Liver (tissue), 8 donors: ENCODE measurements at regions not wholly inside any gene's neighbourhood (a gene's known extent, or its start where the extent isn't known, plus 50 kb on each side); places are given as distances from the start of the nearest gene placed in this dataset.

Source experiments
- DNase-seq: peaks from one replicate; pipeline ENCODE4 v3.0.0-alpha.2; 2017; ENCODE audit warnings: low spot score
- H3K27ac ChIP-seq, 2 donors: one replicate each; pipeline ENCODE4 v1.7.0; 2013; ENCODE audit warnings: inconsistent platforms in 2 of 2, low read length in 2 of 2, control low read depth in 1 of 2, low read depth in 1 of 2, mild to moderate bottlenecking in 1 of 2
- H3K27me3 ChIP-seq, 4 donors: one replicate each; pipeline versions ENCODE4 v1.6.1 to v1.7.0; 2013; ENCODE audit warnings: low read length in 3 of 4, inconsistent platforms in 1 of 4, mild to moderate bottlenecking in 1 of 4, moderate library complexity in 1 of 4; ENCODE audit not compliant: control insufficient read depth in 4 of 4, insufficient read depth in 4 of 4
- H3K36me3 ChIP-seq, 4 donors: one replicate each; pipeline versions ENCODE4 v1.6.1 to v1.7.0; 2013; ENCODE audit warnings: low read length in 3 of 4, mild to moderate bottlenecking in 3 of 4, low read depth in 1 of 4, moderate library complexity in 1 of 4; ENCODE audit not compliant: control insufficient read depth in 4 of 4, insufficient read depth in 3 of 4
- H3K4me1 ChIP-seq, 4 donors: one replicate each; pipeline versions ENCODE4 v1.6.1 to v1.7.0; 2013; ENCODE audit warnings: low read length in 3 of 4, mild to moderate bottlenecking in 3 of 4, moderate library complexity in 1 of 4; ENCODE audit not compliant: control insufficient read depth in 4 of 4, insufficient read depth in 4 of 4
- H3K4me3 ChIP-seq, 3 donors: one replicate each; pipeline versions ENCODE4 v1.6.1 to v1.7.0; 2013; ENCODE audit warnings: low read length in 3 of 3, control low read depth in 1 of 3, low read depth in 1 of 3, mild to moderate bottlenecking in 1 of 3
- H3K9ac ChIP-seq, 2 donors: one replicate each; pipeline ENCODE4 v1.7.0; 2013; ENCODE audit warnings: low read length in 2 of 2, mild to moderate bottlenecking in 2 of 2, moderate library complexity in 2 of 2, control low read depth in 1 of 2, low read depth in 1 of 2
- H3K9me3 ChIP-seq, 4 donors: one replicate each; pipeline versions ENCODE4 v1.6.1 to v1.7.0; 2013; ENCODE audit warnings: low read length in 3 of 4; ENCODE audit not compliant: control insufficient read depth in 4 of 4
- EGR1 ChIP-seq, 2 donors: IDR thresholded peaks; 2 replicates each; pipeline ENCODE4 v1.6.1; 2016 to 2018; ENCODE audit warnings: antibody characterized with exemption in 2 of 2, low read depth in 2 of 2
- FOXA1 ChIP-seq: IDR thresholded peaks from 2 replicates; pipeline ENCODE4 v1.6.1; 2016; ENCODE audit warnings: antibody characterized with exemption
- FOXA2 ChIP-seq: IDR thresholded peaks from 2 replicates; pipeline ENCODE4 v1.6.1; 2016; ENCODE audit warnings: antibody characterized with exemption
- GABPA ChIP-seq, 2 donors: IDR thresholded peaks in 1 of 2; conservative IDR thresholded peaks in 1 of 2; 2 replicates each; pipeline ENCODE4 v1.6.1; 2016; ENCODE audit warnings: antibody characterized with exemption in 2 of 2, mild to moderate bottlenecking in 1 of 2, moderate library complexity in 1 of 2
- HNF4A ChIP-seq, 2 donors: conservative IDR thresholded peaks; 2 replicates each; pipeline ENCODE4 v1.6.1; 2016; ENCODE audit warnings: antibody characterized with exemption in 2 of 2, mild to moderate bottlenecking in 2 of 2
- HNF4G ChIP-seq: IDR thresholded peaks from 2 replicates; pipeline ENCODE4 v1.6.1; 2016; ENCODE audit warnings: antibody characterized with exemption
- JUND ChIP-seq, 2 donors: IDR thresholded peaks; 2 replicates each; pipeline ENCODE4 v1.6.1; 2016; ENCODE audit warnings: antibody characterized with exemption in 2 of 2
- MAX ChIP-seq: IDR thresholded peaks from 2 replicates; pipeline ENCODE4 v1.6.1; 2016; ENCODE audit warnings: antibody characterized with exemption
- NR2F2 ChIP-seq: IDR thresholded peaks from 2 replicates; pipeline ENCODE4 v1.6.1; 2016; ENCODE audit warnings: antibody characterized with exemption
- RAD21 ChIP-seq, 2 donors: IDR thresholded peaks; 2 replicates each; pipeline ENCODE4 v1.6.1; 2016; ENCODE audit warnings: antibody characterized with exemption in 2 of 2, mild to moderate bottlenecking in 2 of 2
- RXRA ChIP-seq, 2 donors: IDR thresholded peaks; 2 replicates each; pipeline ENCODE4 v1.6.1; 2017 to 2018; ENCODE audit warnings: antibody characterized with exemption in 2 of 2, mild to moderate bottlenecking in 1 of 2
- SP1 ChIP-seq: IDR thresholded peaks from 2 replicates; pipeline ENCODE4 v1.6.1; 2018; ENCODE audit warnings: antibody characterized with exemption, mild to moderate bottlenecking
- TAF1 ChIP-seq: conservative IDR thresholded peaks from 2 replicates; pipeline ENCODE4 v1.6.1; 2016; ENCODE audit warnings: antibody characterized with exemption, mild to moderate bottlenecking
- YY1 ChIP-seq: IDR thresholded peaks from 2 replicates; pipeline ENCODE4 v1.6.1; 2016; ENCODE audit warnings: antibody characterized with exemption, mild to moderate bottlenecking
- ZBTB33 ChIP-seq: IDR thresholded peaks from 2 replicates; pipeline ENCODE4 v1.6.1; 2016; ENCODE audit warnings: antibody characterized with exemption
- WGBS: extraction: QIAGEN DNeasy Blood & Tissue Kit; methylation state at CpG from one replicate; pipeline ENCODE4 v1.1.7; 2013; 5-methylcytosine and 5-hydroxymethylcytosine counted together
- TF ChIP-seq, protein P1 (sequence below): fragments of 150-350 bp; IDR thresholded peaks from 2 replicates; pipeline ENCODE4 v1.5.1; 2017; ENCODE audit warnings: improper control_type of control experiment, low read depth, low read length; ENCODE audit not compliant: missing input control
- TF ChIP-seq, protein P2 (sequence below): IDR thresholded peaks from 2 replicates; pipeline ENCODE4 v1.6.1; 2016; ENCODE audit warnings: antibody characterized with exemption, mild to moderate bottlenecking
- donor health status: healthy.
- donor health status: healthy.
- donor health status: healthy.
- donor health status: healthy.
- donor health status: healthy.

DNA sequence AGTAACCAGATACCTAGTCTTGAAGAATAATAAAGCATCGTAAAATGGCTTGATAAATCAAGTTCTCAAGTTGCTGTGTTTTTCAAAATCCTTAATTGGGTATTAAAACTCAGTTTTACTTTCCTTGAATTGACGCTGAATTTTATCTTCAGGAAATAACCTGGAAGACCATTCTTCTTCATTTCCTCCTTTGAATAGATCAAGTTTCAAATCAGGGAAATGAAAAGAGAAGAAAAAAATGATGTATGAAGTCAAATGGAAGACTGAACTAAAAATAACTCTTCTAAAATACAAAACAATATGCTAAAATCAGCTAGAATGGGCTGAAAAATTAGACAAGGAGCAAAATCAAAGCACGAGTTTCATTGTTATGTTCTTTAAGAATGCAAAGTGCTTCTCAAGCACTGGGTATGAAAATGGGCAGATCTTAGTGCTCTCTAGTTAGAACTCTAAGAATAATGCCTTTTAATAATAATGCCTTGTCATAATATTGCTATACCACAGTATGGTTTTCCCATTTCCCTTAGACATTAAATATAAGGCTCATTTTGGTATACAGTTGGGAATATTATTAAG is 54.6 kb upstream of the CLEC14A start:
- TF ChIP-seq, protein P1, sequence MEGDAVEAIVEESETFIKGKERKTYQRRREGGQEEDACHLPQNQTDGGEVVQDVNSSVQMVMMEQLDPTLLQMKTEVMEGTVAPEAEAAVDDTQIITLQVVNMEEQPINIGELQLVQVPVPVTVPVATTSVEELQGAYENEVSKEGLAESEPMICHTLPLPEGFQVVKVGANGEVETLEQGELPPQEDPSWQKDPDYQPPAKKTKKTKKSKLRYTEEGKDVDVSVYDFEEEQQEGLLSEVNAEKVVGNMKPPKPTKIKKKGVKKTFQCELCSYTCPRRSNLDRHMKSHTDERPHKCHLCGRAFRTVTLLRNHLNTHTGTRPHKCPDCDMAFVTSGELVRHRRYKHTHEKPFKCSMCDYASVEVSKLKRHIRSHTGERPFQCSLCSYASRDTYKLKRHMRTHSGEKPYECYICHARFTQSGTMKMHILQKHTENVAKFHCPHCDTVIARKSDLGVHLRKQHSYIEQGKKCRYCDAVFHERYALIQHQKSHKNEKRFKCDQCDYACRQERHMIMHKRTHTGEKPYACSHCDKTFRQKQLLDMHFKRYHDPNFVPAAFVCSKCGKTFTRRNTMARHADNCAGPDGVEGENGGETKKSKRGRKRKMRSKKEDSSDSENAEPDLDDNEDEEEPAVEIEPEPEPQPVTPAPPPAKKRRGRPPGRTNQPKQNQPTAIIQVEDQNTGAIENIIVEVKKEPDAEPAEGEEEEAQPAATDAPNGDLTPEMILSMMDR, result no peak
- TF ChIP-seq GABPA (IDR thresholded peaks at IDR 0.05 in 1 of 2, conservative IDR thresholded peaks at IDR 0.05 in 1 of 2) (no peak), NR2F2 (no peak), FOXA2 (no peak), MAX (no peak), HNF4G (no peak), RAD21 (IDR thresholded peaks at IDR 0.05) (no peak)
- TF ChIP-seq, protein P2, sequence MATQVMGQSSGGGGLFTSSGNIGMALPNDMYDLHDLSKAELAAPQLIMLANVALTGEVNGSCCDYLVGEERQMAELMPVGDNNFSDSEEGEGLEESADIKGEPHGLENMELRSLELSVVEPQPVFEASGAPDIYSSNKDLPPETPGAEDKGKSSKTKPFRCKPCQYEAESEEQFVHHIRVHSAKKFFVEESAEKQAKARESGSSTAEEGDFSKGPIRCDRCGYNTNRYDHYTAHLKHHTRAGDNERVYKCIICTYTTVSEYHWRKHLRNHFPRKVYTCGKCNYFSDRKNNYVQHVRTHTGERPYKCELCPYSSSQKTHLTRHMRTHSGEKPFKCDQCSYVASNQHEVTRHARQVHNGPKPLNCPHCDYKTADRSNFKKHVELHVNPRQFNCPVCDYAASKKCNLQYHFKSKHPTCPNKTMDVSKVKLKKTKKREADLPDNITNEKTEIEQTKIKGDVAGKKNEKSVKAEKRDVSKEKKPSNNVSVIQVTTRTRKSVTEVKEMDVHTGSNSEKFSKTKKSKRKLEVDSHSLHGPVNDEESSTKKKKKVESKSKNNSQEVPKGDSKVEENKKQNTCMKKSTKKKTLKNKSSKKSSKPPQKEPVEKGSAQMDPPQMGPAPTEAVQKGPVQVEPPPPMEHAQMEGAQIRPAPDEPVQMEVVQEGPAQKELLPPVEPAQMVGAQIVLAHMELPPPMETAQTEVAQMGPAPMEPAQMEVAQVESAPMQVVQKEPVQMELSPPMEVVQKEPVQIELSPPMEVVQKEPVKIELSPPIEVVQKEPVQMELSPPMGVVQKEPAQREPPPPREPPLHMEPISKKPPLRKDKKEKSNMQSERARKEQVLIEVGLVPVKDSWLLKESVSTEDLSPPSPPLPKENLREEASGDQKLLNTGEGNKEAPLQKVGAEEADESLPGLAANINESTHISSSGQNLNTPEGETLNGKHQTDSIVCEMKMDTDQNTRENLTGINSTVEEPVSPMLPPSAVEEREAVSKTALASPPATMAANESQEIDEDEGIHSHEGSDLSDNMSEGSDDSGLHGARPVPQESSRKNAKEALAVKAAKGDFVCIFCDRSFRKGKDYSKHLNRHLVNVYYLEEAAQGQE, result no peak
- Histone ChIP-seq H3K27me3 (no peaks in the 10 kb centered on the region), H3K27ac (no peak overlapping the region), H3K4me3 (no peak overlapping the region), H3K36me3 (no peaks in the 10 kb centered on the region), H3K9ac (no peak overlapping the region), H3K4me1 (no peaks in the 10 kb centered on the region), H3K9me3 (no peaks in the 10 kb centered on the region)
- WGBS, result 48% methylated on average over 3 of the region's 3 CpGs
- no peak for DNase-seq

GRCh38 chr14:38309522-38310277 is 53.8 kb upstream of the CLEC14A start:
- H3K36me3 ChIP-seq, result no peaks in the 10 kb centered on the region
- no peaks in the 10 kb centered on the region for H3K9me3 ChIP-seq
- H3K4me1 ChIP-seq, result no peaks in the 10 kb centered on the region
- H3K9ac ChIP-seq, result no peak overlapping the region
- H3K27ac ChIP-seq, result no peak overlapping the region
- no peak overlapping the region for H3K4me3 ChIP-seq
- H3K27me3 ChIP-seq, result no peaks in the 10 kb centered on the region
- 69% methylated on average over 5 of the region's 5 CpGs for WGBS
- DNase-seq, result no peak
- TF ChIP-seq HNF4A (conservative IDR thresholded peaks at IDR 0.05), result no peak
- TF ChIP-seq RAD21 (IDR thresholded peaks at IDR 0.05), result no peak
- TF ChIP-seq RXRA (IDR thresholded peaks at IDR 0.05), result no peak
- no peak for TF ChIP-seq FOXA2
- no peak for TF ChIP-seq JUND (IDR thresholded peaks at IDR 0.05)
- TF ChIP-seq FOXA1, result no peak
- no peak for TF ChIP-seq HNF4G
- no peak for TF ChIP-seq SP1
- TF ChIP-seq, protein P1, result no peak
- no peak for TF ChIP-seq YY1
- TF ChIP-seq, protein P2, result no peak
- TF ChIP-seq ZBTB33, result no peak
- TF ChIP-seq TAF1, result no peak
- no peak for TF ChIP-seq EGR1 (IDR thresholded peaks at IDR 0.05; ENCODE audit: low read depth in 2 of 2)
